ENCODE measurements at regions not wholly inside any gene's neighbourhood (a gene's known extent, or its start where the extent isn't known, plus 50 kb on each side); places are given as distances from the start of the nearest gene placed in this dataset.
A peak's percentile ranks its signal among the peaks of the same experiment; 100 is the strongest.

- Histone ChIP-seq H3K9me3 (ENCODE audit: control insufficient read depth, low read length) (no peaks in the 10 kb centered on the region), H3K4me1 (ENCODE audit: control insufficient read depth, insufficient read depth, low read length) (peaks cover 4% of the 10 kb centered on the region), H3K4me3 (ENCODE audit: low read length) (no peak overlapping the region), H3K27ac (ENCODE audit: low read length) (no peak overlapping the region), H3K27me3 (ENCODE audit: control insufficient read depth, insufficient read depth) (no peaks in the 10 kb centered on the region)
- 79% methylated on average over 7 of the region's 7 CpGs for WGBS
- DNase-seq (no peak), ATAC-seq (no peak)
- intact Hi-C loops (cut with DNase I) = no loop called here
Observed at GRCh38 chr7:116327752-116328151, 117.4 kb downstream of the TES start.

DNA sequence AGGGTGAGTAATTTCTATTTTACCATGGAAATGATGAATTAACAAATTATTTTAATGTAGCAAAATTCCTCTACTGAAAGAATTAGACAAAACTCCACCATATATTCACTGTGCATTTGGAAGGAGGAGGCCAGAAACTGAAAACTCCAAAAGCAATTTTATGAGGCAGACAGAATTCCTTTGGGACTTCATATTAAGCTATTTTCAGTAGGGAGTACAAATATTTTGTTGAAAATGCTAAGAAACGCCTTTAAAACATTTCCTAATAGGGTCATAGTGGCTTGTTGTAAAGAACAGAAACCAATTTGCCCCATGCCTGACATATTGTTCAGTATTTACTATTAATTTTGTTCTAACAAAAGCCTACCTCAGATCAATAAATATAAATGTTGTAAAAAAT, 117.8 kb downstream of the TES start:
- WGBS = 55% methylated on average over 1 of the region's 1 CpG

DNA sequence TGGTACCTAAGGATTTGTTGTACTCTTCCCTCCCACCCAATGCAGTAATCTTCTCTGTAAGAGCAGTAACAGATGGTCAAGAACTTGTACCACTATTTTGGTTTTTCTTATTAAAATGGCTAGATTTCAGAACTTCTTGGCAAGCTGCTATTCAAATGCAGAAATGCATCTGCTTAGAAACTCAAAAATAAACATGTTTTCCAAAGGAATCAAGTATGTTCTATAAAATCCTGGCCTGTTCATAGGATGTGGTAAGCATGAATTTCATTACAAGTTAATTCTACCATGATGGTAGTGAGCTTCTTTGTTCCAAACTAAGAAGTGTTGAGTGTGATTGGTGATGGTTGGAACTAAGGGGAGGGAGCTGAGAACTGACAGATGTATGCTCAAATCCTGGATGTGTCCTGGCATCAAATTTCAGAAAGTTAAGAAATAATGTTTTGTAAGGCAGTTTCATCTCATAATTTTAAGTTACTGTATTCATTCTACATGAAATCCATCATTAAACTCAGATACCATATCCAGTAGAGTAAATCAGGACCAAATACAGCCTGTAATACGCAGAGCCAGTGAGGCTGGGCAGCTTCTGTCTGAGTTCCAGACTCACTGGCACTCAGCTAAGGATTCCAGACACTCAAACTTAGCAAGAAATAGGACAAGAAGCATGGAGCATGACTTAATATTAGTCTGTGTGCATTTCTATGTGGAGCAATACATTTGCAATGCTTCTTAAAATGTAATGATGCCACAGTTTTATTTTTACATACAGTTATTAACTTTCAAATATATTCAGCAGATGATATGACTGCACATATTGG, 119.6 kb downstream of the TES start:
- 61% methylated on average over 1 of the region's 1 CpG for WGBS
- no peak overlapping the region for H3K4me3 ChIP-seq (ENCODE audit: low read length)
- peak in 1 of 2 donors; percentile 77 for ATAC-seq

More for the DNA sequence above, 117.8 kb downstream of the TES start:
- DNase-seq (no peak), ATAC-seq (no peak)
- H3K27me3 ChIP-seq (ENCODE audit: control insufficient read depth, insufficient read depth) = no peaks in the 10 kb centered on the region
- intact Hi-C loops (cut with DNase I) = no loop called here
- no peak overlapping the region for H3K27ac ChIP-seq (ENCODE audit: low read length)
- no peaks in the 10 kb centered on the region for H3K9me3 ChIP-seq (ENCODE audit: control insufficient read depth, low read length)
- H3K4me3 ChIP-seq (ENCODE audit: low read length) = no peak overlapping the region
- peaks cover 4% of the 10 kb centered on the region for H3K4me1 ChIP-seq (ENCODE audit: control insufficient read depth, insufficient read depth, low read length)

GRCh38 chr7:116331020-116331419, 120.7 kb downstream of the TES start:
- DNase-seq (no peak), ATAC-seq (no peak)
- no peaks in the 10 kb centered on the region for H3K27me3 ChIP-seq (ENCODE audit: control insufficient read depth, insufficient read depth)
- intact Hi-C loops (cut with DNase I) = no loop called here
- H3K9me3 ChIP-seq (ENCODE audit: control insufficient read depth, low read length) = no peaks in the 10 kb centered on the region
- peaks cover 3% of the 10 kb centered on the region for H3K4me1 ChIP-seq (ENCODE audit: control insufficient read depth, insufficient read depth, low read length)
- no peak overlapping the region for H3K27ac ChIP-seq (ENCODE audit: low read length)
- no peak overlapping the region for H3K4me3 ChIP-seq (ENCODE audit: low read length)

More for the DNA sequence above, 119.6 kb downstream of the TES start:
- no peaks in the 10 kb centered on the region for H3K9me3 ChIP-seq (ENCODE audit: control insufficient read depth, low read length)
- H3K4me1 ChIP-seq (ENCODE audit: control insufficient read depth, insufficient read depth, low read length) = peaks cover 3% of the 10 kb centered on the region
- DNase-seq = no peak
- H3K27me3 ChIP-seq (ENCODE audit: control insufficient read depth, insufficient read depth) = no peaks in the 10 kb centered on the region
- intact Hi-C loops (cut with DNase I) = no loop called here
- H3K27ac ChIP-seq (ENCODE audit: low read length) = no peak overlapping the region

GRCh38 chr7:116332766-116333165, 122.4 kb downstream of the TES start:
- Histone ChIP-seq H3K4me1 (ENCODE audit: control insufficient read depth, insufficient read depth, low read length) (peaks cover 2% of the 10 kb centered on the region), H3K4me3 (ENCODE audit: low read length) (no peak overlapping the region), H3K27me3 (ENCODE audit: control insufficient read depth, insufficient read depth) (no peaks in the 10 kb centered on the region), H3K27ac (ENCODE audit: low read length) (no peak overlapping the region), H3K9me3 (ENCODE audit: control insufficient read depth, low read length) (no peaks in the 10 kb centered on the region)
- intact Hi-C loops (cut with DNase I) = no loop called here
- 59% methylated on average over 3 of the region's 3 CpGs for WGBS
- ATAC-seq (no peak), DNase-seq (no peak)

DNA sequence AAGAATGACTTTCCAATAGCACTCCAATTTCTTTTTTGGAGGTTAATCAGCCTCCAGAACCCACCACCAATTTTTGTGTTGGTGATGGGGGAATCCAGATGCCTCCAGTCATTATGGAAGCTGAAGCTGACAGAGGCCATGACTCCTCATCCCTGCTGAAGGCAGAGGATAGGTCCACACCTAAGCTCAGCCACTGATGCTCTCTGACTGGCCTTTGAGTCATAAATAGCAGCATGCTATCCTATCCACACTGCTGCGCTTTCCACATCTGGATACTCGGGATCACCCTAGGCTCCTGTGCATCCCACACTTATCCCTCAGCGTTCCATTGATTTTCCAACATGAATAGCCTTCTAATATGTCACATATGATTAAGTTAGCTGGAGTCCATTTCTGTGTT, 124.2 kb downstream of the TES start:
- no peak for ATAC-seq
- no peaks in the 10 kb centered on the region for H3K4me1 ChIP-seq (ENCODE audit: control insufficient read depth, insufficient read depth, low read length)
- intact Hi-C loops (cut with DNase I) = no loop called here
- DNase-seq = no peak
- no peak overlapping the region for H3K4me3 ChIP-seq (ENCODE audit: low read length)
- H3K27me3 ChIP-seq (ENCODE audit: control insufficient read depth, insufficient read depth) = no peaks in the 10 kb centered on the region
- no peaks in the 10 kb centered on the region for H3K9me3 ChIP-seq (ENCODE audit: control insufficient read depth, low read length)
- H3K27ac ChIP-seq (ENCODE audit: low read length) = no peak overlapping the region
- WGBS = 95% methylated on average over 3 of the region's 3 CpGs

- no peak overlapping the region for H3K27ac ChIP-seq (ENCODE audit: low read length)
- WGBS = 81% methylated on average over 2 of the region's 2 CpGs
- ATAC-seq (no peak), DNase-seq (no peak)
- H3K27me3 ChIP-seq (ENCODE audit: control insufficient read depth, insufficient read depth) = no peaks in the 10 kb centered on the region
- H3K9me3 ChIP-seq (ENCODE audit: control insufficient read depth, low read length) = no peaks in the 10 kb centered on the region
- intact Hi-C loops (cut with DNase I) = no loop called here
- no peaks in the 10 kb centered on the region for H3K4me1 ChIP-seq (ENCODE audit: control insufficient read depth, insufficient read depth, low read length)
- no peak overlapping the region for H3K4me3 ChIP-seq (ENCODE audit: low read length)
Observed at GRCh38 chr7:116337018-116337417, 126.7 kb downstream of the TES start.

DNA sequence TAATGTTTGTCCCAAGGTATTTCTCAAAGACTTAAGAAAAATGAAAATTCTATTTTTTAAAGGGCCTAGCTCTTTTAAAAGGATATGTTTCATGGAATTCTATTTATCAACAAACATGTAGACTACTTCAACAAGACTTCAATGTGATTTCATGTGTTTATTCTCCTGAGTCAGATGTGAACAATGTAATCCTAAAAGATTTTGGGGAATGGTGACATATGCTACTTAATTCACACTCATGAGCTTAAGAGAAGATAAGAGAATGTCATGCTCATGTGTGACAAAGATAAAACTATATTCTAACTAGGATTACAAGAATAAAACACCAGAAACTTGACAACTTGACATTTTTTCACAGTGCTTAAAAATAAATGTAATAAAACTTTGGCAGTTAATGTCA, 127.5 kb downstream of the TES start:
- no peak overlapping the region for H3K27ac ChIP-seq (ENCODE audit: low read length)
- ATAC-seq = no peak
- no peaks in the 10 kb centered on the region for H3K4me1 ChIP-seq (ENCODE audit: control insufficient read depth, insufficient read depth, low read length)
- no peaks in the 10 kb centered on the region for H3K27me3 ChIP-seq (ENCODE audit: control insufficient read depth, insufficient read depth)
- H3K4me3 ChIP-seq (ENCODE audit: low read length) = no peak overlapping the region
- H3K9me3 ChIP-seq (ENCODE audit: control insufficient read depth, low read length) = no peaks in the 10 kb centered on the region
- DNase-seq = no peak
- intact Hi-C loops (cut with DNase I) = no loop called here

DNA sequence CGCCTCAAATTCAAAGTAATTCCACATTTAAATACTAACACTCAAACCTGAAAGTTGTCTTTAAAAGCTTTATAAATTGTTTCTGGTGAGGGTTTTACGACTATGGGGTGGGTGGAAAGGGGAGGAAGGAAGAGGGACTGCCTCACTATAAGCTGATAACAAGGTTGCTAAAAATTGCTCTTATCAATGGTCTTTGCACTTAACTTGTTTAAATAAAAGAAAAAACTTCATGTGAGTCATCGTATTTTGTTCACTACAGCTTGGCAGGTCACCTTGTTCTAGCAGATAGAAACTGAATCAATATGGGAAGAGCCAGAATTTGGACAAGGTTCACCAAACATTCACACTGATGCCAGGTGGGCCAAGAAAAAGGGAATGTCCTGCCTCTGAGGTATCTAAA, 129.2 kb downstream of the TES start:
- 25% methylated on average over 3 of the region's 3 CpGs for WGBS
- Histone ChIP-seq H3K9me3 (ENCODE audit: control insufficient read depth, low read length) (no peaks in the 10 kb centered on the region), H3K27me3 (ENCODE audit: control insufficient read depth, insufficient read depth) (no peaks in the 10 kb centered on the region), H3K27ac (ENCODE audit: low read length) (no peak overlapping the region), H3K4me3 (ENCODE audit: low read length) (no peak overlapping the region), H3K4me1 (ENCODE audit: control insufficient read depth, insufficient read depth, low read length) (no peaks in the 10 kb centered on the region)
- DNase-seq = no peak
- intact Hi-C loops (cut with DNase I) = no loop called here
- ATAC-seq = peak; percentile 86 to 94

DNA sequence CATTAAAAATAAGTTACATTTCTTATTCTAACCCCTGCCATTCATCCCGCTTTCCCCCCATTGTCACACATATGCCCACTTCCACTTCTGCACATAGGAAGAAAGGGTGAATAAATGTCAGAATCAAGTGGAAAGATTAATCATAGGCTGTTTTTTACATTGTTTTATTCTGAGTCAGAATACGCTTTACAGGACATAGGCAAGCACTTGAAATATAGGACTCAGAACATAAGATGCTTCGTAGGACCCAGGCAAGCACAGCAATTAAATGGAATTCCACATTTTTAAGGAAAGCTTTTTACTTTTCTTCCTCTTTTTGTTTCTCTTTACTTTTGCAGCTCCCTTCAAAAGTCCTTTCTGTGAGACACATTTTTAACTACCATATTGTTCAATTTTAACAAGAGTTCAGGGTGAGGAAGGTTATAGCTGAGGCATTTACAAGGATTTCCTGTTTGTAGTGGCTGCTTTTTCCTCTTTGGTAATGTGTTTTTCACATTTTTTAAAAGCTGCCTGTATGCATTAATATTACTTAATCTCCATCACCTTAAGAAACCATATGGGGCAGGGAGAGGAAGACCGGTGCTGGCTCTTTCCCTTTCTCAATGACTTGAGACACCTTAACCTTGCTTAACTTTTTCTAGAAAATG, 130.0 kb downstream of the TES start:
- Histone ChIP-seq H3K27me3 (ENCODE audit: control insufficient read depth, insufficient read depth) (no peaks in the 10 kb centered on the region), H3K27ac (ENCODE audit: low read length) (peak overlapping the region; percentile 21), H3K9me3 (ENCODE audit: control insufficient read depth, low read length) (no peaks in the 10 kb centered on the region), H3K4me1 (ENCODE audit: control insufficient read depth, insufficient read depth, low read length) (no peaks in the 10 kb centered on the region), H3K4me3 (ENCODE audit: low read length) (no peak overlapping the region)
- DNase-seq (no peak), ATAC-seq (no peak)
- 66% methylated on average over 4 of the region's 4 CpGs for WGBS
- intact Hi-C loops (cut with DNase I) = no loop called here

DNA sequence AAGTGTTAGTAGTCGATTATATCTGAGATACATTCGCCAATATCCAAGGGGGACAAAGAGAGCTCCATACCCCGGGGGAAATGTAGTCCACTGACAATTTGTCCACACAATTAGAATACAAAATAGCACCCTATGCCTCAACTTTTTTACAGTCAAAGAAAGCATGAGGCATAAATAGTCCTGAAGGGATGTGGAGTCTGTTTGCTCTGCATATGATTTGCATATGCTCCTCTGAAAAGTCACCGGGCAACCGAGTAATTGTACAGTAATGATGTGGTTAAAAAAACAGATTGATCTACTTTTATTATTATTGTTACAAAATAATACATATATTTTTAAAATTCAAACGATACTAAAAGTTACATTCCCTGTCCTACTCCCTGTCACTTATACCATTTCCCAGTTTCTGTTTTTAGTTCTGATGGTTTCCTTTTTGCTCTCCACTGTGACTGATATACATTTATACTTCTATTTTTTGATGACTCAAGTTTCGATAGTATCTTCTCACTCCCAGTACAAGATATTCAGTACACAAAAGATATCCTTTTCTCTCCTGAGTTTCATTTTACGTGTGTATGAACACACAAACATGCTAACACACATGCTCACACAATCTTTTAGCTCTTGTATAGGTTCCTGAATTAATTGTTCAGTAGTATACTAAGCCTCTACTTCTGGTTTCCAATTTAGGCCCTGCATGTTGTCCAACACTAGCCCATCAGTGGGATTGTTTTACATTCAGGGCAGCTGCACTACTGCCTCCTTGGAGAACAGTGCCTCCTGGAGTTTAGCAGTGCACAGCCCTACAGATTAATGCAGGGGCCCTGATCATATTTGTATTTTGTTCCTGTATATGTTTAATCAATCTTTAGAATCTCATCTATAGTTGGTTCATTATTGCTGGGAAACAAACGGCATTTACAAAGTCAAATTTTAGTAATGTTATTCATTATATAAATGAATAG, 130.9 kb downstream of the TES start:
- no peaks in the 10 kb centered on the region for H3K9me3 ChIP-seq (ENCODE audit: control insufficient read depth, low read length)
- WGBS = 78% methylated on average over 9 of the region's 9 CpGs
- no peaks in the 10 kb centered on the region for H3K4me1 ChIP-seq (ENCODE audit: control insufficient read depth, insufficient read depth, low read length)
- intact Hi-C loops (cut with DNase I) = no loop called here
- peak; percentile 38 to 57 for ATAC-seq
- no peak overlapping the region for H3K27ac ChIP-seq (ENCODE audit: low read length)
- no peak for DNase-seq
- no peaks in the 10 kb centered on the region for H3K27me3 ChIP-seq (ENCODE audit: control insufficient read depth, insufficient read depth)
- H3K4me3 ChIP-seq (ENCODE audit: low read length) = no peak overlapping the region

Measured in right cardiac atrium (tissue), 5 donors.